Hematopoietic multipotent progenitor cell treated with erythropoietin and hydrocortisone succinate and interleukin-3 and kit ligand, for 6 days (in vitro differentiated cells): ENCODE measurements at regions not wholly inside any gene's neighbourhood (a gene's known extent, or its start where the extent isn't known, plus 50 kb on each side); places are given as distances from the start of the nearest gene placed in this dataset.

Source experiments
- DNase-seq: peaks from one replicate; pipeline ENCODE4 v3.0.0-alpha.2; 2015

DNA sequence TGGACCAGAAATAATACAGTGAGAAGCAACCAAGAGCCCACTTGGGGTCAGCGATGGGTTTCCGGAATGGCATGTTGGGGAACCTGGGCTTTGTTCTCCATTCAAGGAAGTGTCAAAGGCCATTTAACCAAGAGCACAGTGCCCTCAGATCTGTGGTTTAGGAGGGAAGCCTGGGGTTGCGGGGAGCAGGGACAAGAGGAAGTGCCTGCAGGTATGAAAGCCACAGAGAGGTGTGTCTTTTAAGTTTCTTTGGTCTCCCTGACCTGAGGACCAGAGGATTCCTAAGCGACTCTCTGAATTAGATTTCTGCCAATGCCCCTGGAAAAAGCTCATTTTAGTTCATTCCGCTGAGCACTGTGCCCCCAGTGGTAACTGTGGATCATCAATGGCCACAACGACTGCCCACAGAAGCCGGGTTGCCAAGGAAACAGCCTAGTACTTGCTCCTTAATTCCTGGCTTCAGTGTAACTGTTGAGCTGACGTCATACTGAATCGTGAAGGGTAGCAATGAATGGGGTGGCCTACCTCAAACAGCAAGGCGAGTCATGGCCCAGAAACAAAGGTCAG lies 107.3 kb upstream of the SPIN1 start:
- DNase-seq, result peak; percentile 10

DNA sequence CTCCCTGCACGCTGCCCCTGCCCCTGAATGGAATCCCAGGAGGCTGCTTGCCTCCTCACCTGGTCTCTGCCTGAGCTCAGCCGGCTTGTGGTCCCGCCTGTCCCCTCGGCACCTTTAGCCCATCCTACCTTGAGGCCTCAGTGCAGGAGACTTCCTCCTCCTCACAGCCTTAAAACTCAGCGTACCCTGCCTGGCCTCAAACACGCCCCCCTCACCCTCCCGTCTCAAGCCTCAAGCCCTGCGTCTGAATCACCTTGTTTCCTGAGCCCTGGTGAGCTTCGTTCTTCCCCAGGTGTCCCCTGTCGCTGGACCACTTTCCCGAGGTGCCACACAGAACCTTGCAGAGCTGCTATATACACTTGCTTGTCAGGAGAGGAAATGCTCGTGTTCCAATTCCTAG lies 110.2 kb upstream of the SPIN1 start:
- no peak for DNase-seq

DNA sequence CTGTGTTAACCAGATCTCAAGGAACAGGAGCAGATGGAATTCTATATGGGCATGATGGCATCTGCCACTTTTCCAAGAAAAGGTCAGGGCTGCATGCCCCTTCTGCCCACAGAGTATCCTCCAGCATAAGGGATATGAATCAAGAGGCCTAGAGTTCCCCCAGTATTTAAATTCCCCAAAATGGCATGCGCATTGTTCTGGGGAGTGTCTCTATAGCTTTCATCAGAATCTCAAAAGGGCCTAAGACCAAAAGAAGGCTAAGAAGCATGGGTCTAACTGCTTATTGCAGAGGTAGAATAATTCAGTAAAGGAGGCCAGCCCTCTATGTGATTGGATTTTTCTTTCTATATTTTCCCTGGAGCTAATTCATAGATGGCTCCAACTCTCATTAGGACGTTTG lies 114.2 kb upstream of the SPIN1 start:
- no peak for DNase-seq

GRCh38 chr9:88272986-88273385 lies 115.3 kb upstream of the SPIN1 start:
- DNase-seq, result no peak

- DNase-seq, result no peak
Measured at GRCh38 chr9:88270413-88270812, 117.8 kb upstream of the SPIN1 start.

- DNase-seq, result no peak
Measured at GRCh38 chr9:88268886-88269285, 119.4 kb upstream of the SPIN1 start.

DNA sequence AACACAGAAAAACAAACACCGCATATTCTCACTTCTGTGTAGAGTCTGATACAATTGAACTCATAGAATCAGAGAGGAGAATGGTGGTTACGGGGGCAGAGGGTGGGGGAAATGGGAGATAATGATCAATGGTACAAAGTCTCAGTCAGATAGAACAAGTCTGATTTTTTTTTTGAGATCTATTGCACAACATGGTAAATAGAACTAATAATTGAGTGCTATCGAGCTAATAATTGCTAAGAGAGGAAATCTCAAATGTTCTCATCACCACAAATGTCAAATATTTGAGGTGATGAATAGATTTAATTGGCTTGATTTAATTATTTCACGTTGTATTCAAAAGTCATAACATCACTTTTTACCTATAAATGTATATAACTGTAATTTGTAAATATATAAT lies 121.0 kb upstream of the SPIN1 start:
- DNase-seq, result no peak

GRCh38 chr9:88266416-88266815 lies 121.8 kb upstream of the SPIN1 start:
- no peak for DNase-seq

GRCh38 chr9:88259001-88259400 lies 120.7 kb upstream of the SPATA31C2 start:
- no peak for DNase-seq

- DNase-seq, result no peak
Measured at GRCh38 chr9:88258601-88259000, 120.3 kb upstream of the SPATA31C2 start.

GRCh38 chr9:88258024-88258423 lies 119.7 kb upstream of the SPATA31C2 start:
- no peak for DNase-seq

DNA sequence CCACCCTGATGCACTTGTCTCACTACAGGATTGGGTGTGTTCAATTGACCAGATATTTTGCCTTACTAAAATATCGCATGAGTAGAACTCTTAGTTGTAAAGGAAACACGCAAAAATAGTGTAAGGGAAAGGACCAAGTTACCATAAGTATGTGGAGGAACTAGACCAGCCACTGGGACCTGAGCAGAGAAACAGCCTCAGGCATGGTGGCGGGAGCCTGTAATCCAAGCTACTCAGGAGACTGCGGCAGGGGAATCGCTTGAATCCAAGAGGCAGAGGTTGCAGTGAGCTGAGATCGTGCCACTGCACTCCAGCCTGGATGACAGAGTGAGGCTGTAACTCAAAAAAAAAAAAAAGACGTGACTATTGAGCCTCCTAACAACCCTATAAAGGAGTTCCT lies 117.9 kb upstream of the SPATA31C2 start:
- no peak for DNase-seq

GRCh38 chr9:88255806-88256205 lies 117.5 kb upstream of the SPATA31C2 start:
- DNase-seq, result peak; percentile 67

- DNase-seq, result no peak
Measured at GRCh38 chr9:88251903-88252302, 113.6 kb upstream of the SPATA31C2 start.

DNA sequence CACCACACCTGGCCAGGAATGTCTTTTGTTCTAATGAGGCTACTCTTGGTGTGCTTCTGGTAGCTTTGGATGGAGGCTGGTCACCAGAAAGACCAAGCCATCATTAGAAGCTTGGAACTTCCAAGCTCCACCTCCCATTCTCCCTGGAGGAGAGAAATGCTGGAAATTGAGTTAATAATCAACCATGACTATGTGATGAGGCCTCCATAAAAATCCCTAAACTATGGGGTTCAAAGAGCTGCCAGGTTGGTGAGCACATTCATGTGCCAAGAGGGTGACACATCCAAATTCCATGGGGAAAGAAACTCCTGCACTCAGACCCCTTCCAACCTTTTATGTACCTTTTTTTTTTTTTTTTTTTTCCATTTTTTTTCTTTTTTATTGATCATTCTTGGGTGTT lies 105.5 kb upstream of the SPATA31C2 start:
- no peak for DNase-seq

- DNase-seq, result no peak
Measured at GRCh38 chr9:88242879-88243278, 104.6 kb upstream of the SPATA31C2 start.

DNA sequence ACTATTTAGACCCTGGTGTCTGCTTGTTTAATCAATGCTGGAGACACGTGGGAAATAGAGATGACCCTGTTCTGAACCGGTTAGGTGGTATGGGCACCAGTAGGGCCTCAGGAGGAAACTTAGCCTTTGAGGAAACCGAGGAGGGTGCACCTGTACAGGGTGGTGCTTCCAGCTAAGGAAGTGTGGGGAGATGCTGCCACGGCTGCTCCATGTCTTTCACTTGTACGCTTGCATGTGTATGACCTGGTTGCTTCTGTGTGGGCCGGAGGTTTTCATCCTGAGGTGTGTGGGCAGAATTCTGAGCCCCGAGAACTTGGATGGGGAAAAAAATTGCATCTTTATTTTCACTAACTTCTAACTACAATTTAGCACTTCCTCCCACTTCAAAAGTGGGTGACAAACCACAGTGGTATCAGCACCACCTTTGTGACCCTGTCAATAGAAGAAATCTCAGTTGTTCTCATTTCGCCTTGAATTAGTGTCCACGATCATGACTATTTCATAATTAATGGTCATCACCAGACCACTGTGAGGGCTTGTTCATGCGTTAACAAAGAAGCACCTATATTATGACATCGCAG lies 99.8 kb upstream of the SPATA31C2 start:
- no peak for DNase-seq

DNA sequence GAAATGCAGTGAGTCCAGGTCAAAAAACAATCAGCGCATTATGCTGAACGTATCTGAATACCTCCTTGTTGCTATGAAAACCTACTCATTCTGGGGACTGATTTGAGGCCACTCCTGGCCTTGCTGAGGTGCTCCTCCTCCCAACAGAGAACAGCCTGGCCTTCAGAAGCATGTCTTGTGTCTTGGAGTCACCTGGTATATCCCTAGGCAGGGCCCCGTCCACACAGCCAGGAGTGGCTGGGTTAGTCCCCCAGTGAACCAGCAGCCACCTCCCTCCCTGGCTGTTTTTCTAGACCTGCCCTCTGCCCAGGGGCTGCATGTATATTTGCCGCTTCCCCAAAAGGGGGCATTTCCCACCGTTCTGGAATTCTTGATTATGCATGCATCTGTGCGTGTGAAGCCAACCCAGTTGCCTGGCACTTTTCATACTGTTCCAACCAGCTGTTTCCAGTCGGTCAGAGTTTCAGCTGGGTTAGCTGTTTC lies 99.2 kb upstream of the SPATA31C2 start:
- no peak for DNase-seq

GRCh38 chr9:88236511-88237478 lies 98.5 kb upstream of the SPATA31C2 start:
- DNase-seq, result no peak

GRCh38 chr9:88235615-88236014 lies 97.3 kb upstream of the SPATA31C2 start:
- DNase-seq, result no peak

- no peak for DNase-seq
Measured at GRCh38 chr9:88234114-88234513, 95.8 kb upstream of the SPATA31C2 start.

GRCh38 chr9:88233091-88233490 lies 94.8 kb upstream of the SPATA31C2 start:
- no peak for DNase-seq

- DNase-seq, result no peak
Measured at GRCh38 chr9:88230612-88231011, 92.3 kb upstream of the SPATA31C2 start.

DNA sequence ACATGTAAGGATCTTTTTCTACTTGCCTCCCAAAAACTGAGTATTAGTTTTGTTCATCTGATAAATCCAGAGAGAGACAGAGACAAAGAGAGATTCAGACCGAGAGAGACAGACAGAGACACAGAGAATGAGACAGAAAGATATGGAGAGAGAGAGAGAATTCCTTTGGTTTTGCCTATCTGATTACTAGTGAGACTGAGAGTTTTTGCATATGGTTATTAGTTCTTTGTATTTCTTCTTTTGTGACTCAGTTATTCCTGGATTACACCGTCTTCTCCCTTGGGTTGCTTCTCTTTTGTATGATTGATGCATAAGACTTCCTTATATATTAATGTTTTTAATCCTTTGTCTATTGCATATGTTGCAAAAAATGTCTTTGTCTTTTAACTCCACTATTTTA lies 91.2 kb upstream of the SPATA31C2 start:
- DNase-seq, result no peak
